ENCODE measurements at regions not wholly inside any gene's neighbourhood (a gene's known extent, or its start where the extent isn't known, plus 50 kb on each side); places are given as distances from the start of the nearest gene placed in this dataset.

GRCh38 chr10:43963379-43963778 is 314.7 kb upstream of the ZNF32 start:
- no peak for DNase-seq
- peaks cover 51% of the 10 kb centered on the region for H3K27me3 ChIP-seq (ENCODE audit: insufficient read depth, low read depth, severe bottlenecking)
- no peaks in the 10 kb centered on the region for H3K36me3 ChIP-seq
- no peaks in the 10 kb centered on the region for H3K9me3 ChIP-seq (ENCODE audit: severe bottlenecking)
- TF ChIP-seq, protein P1, sequence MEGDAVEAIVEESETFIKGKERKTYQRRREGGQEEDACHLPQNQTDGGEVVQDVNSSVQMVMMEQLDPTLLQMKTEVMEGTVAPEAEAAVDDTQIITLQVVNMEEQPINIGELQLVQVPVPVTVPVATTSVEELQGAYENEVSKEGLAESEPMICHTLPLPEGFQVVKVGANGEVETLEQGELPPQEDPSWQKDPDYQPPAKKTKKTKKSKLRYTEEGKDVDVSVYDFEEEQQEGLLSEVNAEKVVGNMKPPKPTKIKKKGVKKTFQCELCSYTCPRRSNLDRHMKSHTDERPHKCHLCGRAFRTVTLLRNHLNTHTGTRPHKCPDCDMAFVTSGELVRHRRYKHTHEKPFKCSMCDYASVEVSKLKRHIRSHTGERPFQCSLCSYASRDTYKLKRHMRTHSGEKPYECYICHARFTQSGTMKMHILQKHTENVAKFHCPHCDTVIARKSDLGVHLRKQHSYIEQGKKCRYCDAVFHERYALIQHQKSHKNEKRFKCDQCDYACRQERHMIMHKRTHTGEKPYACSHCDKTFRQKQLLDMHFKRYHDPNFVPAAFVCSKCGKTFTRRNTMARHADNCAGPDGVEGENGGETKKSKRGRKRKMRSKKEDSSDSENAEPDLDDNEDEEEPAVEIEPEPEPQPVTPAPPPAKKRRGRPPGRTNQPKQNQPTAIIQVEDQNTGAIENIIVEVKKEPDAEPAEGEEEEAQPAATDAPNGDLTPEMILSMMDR (IDR thresholded peaks at IDR 0.05; ENCODE audit: low read depth, low read length) = no peak
- no peak overlapping the region for H3K27ac ChIP-seq
- no peak overlapping the region for H3K4me3 ChIP-seq (ENCODE audit: low read depth, low read length)

GRCh38 chr10:43962346-43963191 is 313.9 kb upstream of the ZNF32 start:
- no peaks in the 10 kb centered on the region for H3K36me3 ChIP-seq
- DNase-seq = no peak
- no peak overlapping the region for H3K27ac ChIP-seq
- H3K9me3 ChIP-seq (ENCODE audit: severe bottlenecking) = no peaks in the 10 kb centered on the region
- no peak overlapping the region for H3K4me3 ChIP-seq (ENCODE audit: low read depth, low read length)
- peaks cover 48% of the 10 kb centered on the region for H3K27me3 ChIP-seq (ENCODE audit: insufficient read depth, low read depth, severe bottlenecking)
- TF ChIP-seq, protein P1 (IDR thresholded peaks at IDR 0.05; ENCODE audit: low read depth, low read length) = no peak

DNA sequence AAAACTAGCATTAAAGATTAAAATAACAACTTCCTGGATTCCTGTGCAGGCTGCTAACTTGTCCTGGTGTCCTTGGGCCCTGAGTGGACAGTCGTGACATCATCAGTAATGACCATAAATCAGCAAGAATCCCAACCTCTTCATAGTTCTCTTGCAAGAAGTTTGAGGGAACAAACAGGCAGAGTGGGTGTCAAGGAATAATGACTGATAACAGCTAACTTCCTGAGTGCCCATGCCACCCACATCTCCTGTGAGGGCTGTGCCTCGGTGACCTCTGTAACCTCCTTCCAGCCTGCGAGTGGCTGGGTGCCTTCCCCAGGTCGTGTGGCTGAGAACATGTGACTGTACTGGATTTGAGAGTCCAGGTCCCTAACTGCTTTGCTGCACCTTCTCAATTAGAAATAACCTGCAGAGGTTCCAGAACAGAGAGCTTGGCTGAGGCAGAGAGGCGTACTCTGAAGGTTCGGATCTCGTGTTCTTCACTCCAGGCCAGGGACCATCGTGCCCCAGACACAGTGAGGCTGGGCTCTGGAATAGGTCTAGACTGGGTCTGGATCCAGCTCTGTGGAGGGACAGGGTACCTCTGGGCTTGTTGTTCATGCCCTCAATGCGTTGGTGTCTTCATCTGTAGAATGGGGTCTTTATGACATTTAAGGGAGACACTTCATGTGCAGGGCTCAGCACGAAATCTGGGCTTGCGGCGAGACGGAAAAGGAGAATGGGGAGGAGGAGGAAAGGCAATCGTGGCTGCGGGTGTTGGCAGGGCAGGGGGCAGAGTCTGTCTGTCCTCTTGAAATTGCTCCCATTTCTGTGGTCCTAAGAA is 313.1 kb upstream of the ZNF32 start:
- no peaks in the 10 kb centered on the region for H3K36me3 ChIP-seq
- no peak for DNase-seq
- H3K4me3 ChIP-seq (ENCODE audit: low read depth, low read length) = no peak overlapping the region
- no peak overlapping the region for H3K27ac ChIP-seq
- TF ChIP-seq, protein P1 (IDR thresholded peaks at IDR 0.05; ENCODE audit: low read depth, low read length) = no peak
- peaks cover 45% of the 10 kb centered on the region for H3K27me3 ChIP-seq (ENCODE audit: insufficient read depth, low read depth, severe bottlenecking)
- H3K9me3 ChIP-seq (ENCODE audit: severe bottlenecking) = no peaks in the 10 kb centered on the region

GRCh38 chr10:43960981-43961380 is 312.3 kb upstream of the ZNF32 start:
- Histone ChIP-seq H3K36me3 (no peaks in the 10 kb centered on the region), H3K4me3 (ENCODE audit: low read depth, low read length) (no peak overlapping the region), H3K27ac (no peak overlapping the region), H3K27me3 (ENCODE audit: insufficient read depth, low read depth, severe bottlenecking) (peaks cover 45% of the 10 kb centered on the region), H3K9me3 (ENCODE audit: severe bottlenecking) (no peaks in the 10 kb centered on the region)
- no peak for DNase-seq
- TF ChIP-seq, protein P1 (IDR thresholded peaks at IDR 0.05; ENCODE audit: low read depth, low read length) = no peak

GRCh38 chr10:43960477-43960876 is 311.8 kb upstream of the ZNF32 start:
- Histone ChIP-seq H3K27ac (no peak overlapping the region), H3K4me3 (ENCODE audit: low read depth, low read length) (no peak overlapping the region), H3K27me3 (ENCODE audit: insufficient read depth, low read depth, severe bottlenecking) (peaks cover 40% of the 10 kb centered on the region), H3K9me3 (ENCODE audit: severe bottlenecking) (no peaks in the 10 kb centered on the region), H3K36me3 (no peaks in the 10 kb centered on the region)
- TF ChIP-seq, protein P1 (IDR thresholded peaks at IDR 0.05; ENCODE audit: low read depth, low read length) = no peak
- no peak for DNase-seq

Measured in WERI-Rb-1 (cell line).